Esophagus (tissue), 2 donors: ENCODE measurements at regions not wholly inside any gene's neighbourhood (a gene's known extent, or its start where the extent isn't known, plus 50 kb on each side); places are given as distances from the start of the nearest gene placed in this dataset.

Source experiments
- H3K27ac ChIP-seq, 2 donors: one replicate each; pipeline ENCODE4 v1.5.1; 2013; ENCODE audit warnings: low read depth in 2 of 2, mild to moderate bottlenecking in 2 of 2, inconsistent platforms in 1 of 2, low read length in 1 of 2, moderate library complexity in 1 of 2
- H3K27me3 ChIP-seq, 2 donors: one replicate each; pipeline ENCODE4 v1.6.1; 2013; ENCODE audit warnings: low read length in 2 of 2, control low read depth in 1 of 2, mild to moderate bottlenecking in 1 of 2; ENCODE audit not compliant: insufficient read depth in 2 of 2, control insufficient read depth in 1 of 2
- H3K36me3 ChIP-seq, 2 donors: one replicate each; pipeline ENCODE4 v1.6.1; 2013; ENCODE audit warnings: low read length in 1 of 2; ENCODE audit not compliant: control insufficient read depth in 2 of 2, insufficient read depth in 2 of 2
- H3K4me1 ChIP-seq, 2 donors: one replicate each; pipeline ENCODE4 v1.6.1; 2013; ENCODE audit warnings: low read length in 1 of 2; ENCODE audit not compliant: control insufficient read depth in 2 of 2, insufficient read depth in 2 of 2
- H3K4me3 ChIP-seq, 2 donors: one replicate each; pipeline ENCODE4 v1.5.1; 2013; ENCODE audit warnings: low read length in 2 of 2, mild to moderate bottlenecking in 2 of 2, low read depth in 1 of 2, moderate library complexity in 1 of 2
- H3K9me3 ChIP-seq, 2 donors: one replicate each; pipeline ENCODE4 v1.6.1; 2013; ENCODE audit warnings: mild to moderate bottlenecking in 2 of 2, low read depth in 1 of 2, low read length in 1 of 2, moderate library complexity in 1 of 2; ENCODE audit not compliant: control insufficient read depth in 2 of 2, insufficient read depth in 1 of 2
- WGBS, 2 donors: extraction: QIAGEN DNeasy Blood & Tissue Kit; methylation state at CpG; one replicate each; pipeline ENCODE4 v1.1.7; 2013; 5-methylcytosine and 5-hydroxymethylcytosine counted together
- donor health status: healthy with polysubstance abuse.
- donor health status: Bipolar disorder and iron deficiency.

DNA sequence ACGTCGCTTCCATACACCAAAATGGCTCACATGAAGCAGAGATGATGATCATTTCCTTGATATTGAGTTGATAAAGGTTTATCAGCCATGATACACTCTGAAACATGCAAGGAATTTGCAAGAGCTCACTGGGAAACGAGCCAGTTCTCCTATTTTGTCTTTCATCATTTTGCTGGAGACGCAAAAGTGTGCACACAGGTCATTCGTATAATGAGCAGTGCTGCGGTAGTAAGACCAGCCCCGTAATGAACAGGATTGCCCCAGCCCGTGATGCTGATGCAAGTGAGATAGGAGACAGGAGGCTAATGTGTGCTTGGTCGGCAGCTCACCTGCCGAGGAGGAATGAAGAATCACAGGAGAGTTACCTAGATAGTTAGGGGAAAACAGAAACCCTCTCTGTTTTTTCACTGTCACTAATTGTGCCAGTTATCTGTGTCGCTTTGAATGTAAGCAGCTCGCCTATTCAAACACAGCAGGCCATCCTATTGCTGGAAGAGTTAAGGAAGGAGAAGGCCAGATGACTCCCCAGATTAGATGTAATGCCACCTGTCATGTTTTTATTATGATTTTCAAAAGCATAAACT lies 391.8 kb downstream of the SAMD5 start:
- no peaks in the 10 kb centered on the region for H3K4me1 ChIP-seq
- no peaks in the 10 kb centered on the region for H3K36me3 ChIP-seq
- no peaks in the 10 kb centered on the region for H3K9me3 ChIP-seq
- H3K27ac ChIP-seq: no peak overlapping the region
- WGBS, 2 donors: 83 to 89% methylated on average over 12 of the region's 12 CpGs
- no peaks in the 10 kb centered on the region for H3K27me3 ChIP-seq
- H3K4me3 ChIP-seq: no peak overlapping the region

GRCh38 chr6:147903321-147903720 lies 394.8 kb downstream of the SAMD5 start:
- 92 to 93% methylated on average over 4 of the region's 4 CpGs for WGBS, 2 donors
- no peaks in the 10 kb centered on the region for H3K4me1 ChIP-seq
- no peak overlapping the region for H3K27ac ChIP-seq
- no peaks in the 10 kb centered on the region for H3K9me3 ChIP-seq
- no peaks in the 10 kb centered on the region for H3K36me3 ChIP-seq
- H3K4me3 ChIP-seq: no peak overlapping the region
- no peaks in the 10 kb centered on the region for H3K27me3 ChIP-seq

DNA sequence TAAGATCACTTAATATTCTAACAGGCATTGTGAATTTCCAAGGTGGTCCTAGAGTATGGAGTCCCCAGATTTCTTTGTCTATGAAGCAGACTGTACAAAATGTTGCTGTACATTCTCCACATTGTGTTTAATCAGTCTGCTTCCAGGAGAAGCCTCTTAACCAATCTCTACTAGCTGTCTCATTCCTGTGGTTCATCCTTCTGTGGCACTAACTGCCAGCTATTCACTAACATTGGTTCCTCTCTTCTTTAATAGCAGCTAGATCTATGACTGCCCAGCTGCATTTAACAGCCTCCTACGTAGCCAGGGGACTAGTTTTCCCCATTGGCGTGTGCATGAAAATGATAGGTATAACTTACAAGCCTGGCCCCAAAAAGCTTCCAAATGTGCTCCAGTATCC lies 395.4 kb downstream of the SAMD5 start:
- WGBS, 2 donors: 95 to 96% methylated on average over 2 of the region's 2 CpGs
- H3K27ac ChIP-seq: no peak overlapping the region
- no peaks in the 10 kb centered on the region for H3K27me3 ChIP-seq
- H3K4me1 ChIP-seq: no peaks in the 10 kb centered on the region
- H3K9me3 ChIP-seq: no peaks in the 10 kb centered on the region
- H3K4me3 ChIP-seq: no peak overlapping the region
- no peaks in the 10 kb centered on the region for H3K36me3 ChIP-seq

- no peaks in the 10 kb centered on the region for H3K36me3 ChIP-seq
- 95 to 96% methylated on average over 4 of the region's 4 CpGs for WGBS, 2 donors
- no peaks in the 10 kb centered on the region for H3K4me1 ChIP-seq
- H3K4me3 ChIP-seq: no peak overlapping the region
- no peak overlapping the region for H3K27ac ChIP-seq
- H3K27me3 ChIP-seq: no peaks in the 10 kb centered on the region
- H3K9me3 ChIP-seq: no peaks in the 10 kb centered on the region
Observed at GRCh38 chr6:147904416-147904815, 395.9 kb downstream of the SAMD5 start.

DNA sequence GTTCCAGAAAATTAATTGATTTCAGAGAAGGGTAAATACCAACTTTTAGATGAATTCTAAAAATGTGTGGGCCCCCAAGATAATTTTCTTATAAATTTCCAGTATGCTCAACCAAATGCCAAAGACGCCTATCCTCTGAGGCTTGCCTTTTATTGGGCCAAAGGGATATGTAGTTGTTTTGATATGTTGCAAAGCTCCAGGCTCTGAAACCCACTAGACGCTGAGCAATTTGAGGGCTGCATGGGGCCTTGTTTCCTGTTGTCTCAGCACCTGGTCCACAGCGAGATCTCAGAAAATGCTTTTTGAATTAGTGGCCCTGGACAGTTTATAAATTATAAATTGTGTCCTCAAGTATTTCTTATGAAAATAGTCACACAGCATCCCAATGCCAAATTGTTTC lies 397.2 kb downstream of the SAMD5 start:
- Histone ChIP-seq H3K27ac (no peak overlapping the region), H3K9me3 (no peaks in the 10 kb centered on the region), H3K4me3 (no peak overlapping the region), H3K27me3 (no peaks in the 10 kb centered on the region), H3K4me1 (no peaks in the 10 kb centered on the region), H3K36me3 (no peaks in the 10 kb centered on the region)
- 92 to 93% methylated on average over 3 of the region's 3 CpGs for WGBS, 2 donors

DNA sequence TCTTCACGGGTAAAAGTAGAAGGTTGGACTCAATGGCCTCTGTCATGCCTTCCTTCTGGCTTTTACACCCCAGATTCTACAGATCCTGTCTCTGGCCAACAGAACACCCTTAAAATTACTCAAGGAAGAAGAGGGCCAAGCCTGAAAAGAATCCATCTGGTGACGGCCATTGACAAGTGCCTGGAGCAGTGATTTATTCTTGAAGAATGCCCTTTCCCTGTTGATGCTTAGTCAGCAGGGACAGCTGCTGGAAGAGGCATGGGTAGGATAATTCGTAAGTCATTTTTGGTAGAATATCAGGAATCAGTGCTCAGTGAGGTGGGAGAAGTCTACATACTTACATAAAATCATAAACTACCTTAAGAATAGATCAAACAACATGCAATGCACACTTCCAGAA lies 397.9 kb downstream of the SAMD5 start:
- Histone ChIP-seq H3K27me3 (no peaks in the 10 kb centered on the region), H3K27ac (no peak overlapping the region), H3K36me3 (no peaks in the 10 kb centered on the region), H3K9me3 (no peaks in the 10 kb centered on the region), H3K4me1 (no peaks in the 10 kb centered on the region), H3K4me3 (no peak overlapping the region)
- WGBS, 2 donors: 76 to 77% methylated on average over 3 of the region's 3 CpGs

GRCh38 chr6:147909640-147910039 lies 401.1 kb downstream of the SAMD5 start:
- WGBS, 2 donors: 88 to 91% methylated on average over 7 of the region's 7 CpGs
- Histone ChIP-seq H3K27ac (no peak overlapping the region), H3K9me3 (no peaks in the 10 kb centered on the region), H3K27me3 (no peaks in the 10 kb centered on the region), H3K4me3 (no peak overlapping the region), H3K4me1 (no peaks in the 10 kb centered on the region), H3K36me3 (no peaks in the 10 kb centered on the region)

DNA sequence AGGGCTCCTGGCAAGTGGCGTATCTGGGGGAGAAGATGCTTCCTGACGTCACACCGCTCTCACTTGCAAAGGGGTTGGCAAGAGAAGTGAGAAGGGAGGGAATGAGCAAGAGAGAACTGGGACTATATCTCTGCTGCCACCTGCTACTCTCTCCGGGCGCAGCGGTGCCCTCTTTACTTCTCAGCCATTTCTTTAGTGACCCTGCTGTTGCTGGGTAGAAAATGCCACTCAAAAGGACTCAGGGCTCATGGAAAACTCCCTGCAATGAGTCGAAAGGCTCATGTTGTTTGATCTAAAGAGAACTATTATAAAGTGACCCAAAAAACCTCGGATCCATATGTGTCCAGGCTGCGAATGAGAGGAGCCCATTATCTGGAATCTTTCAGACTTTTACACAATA lies 401.8 kb downstream of the SAMD5 start:
- 91% methylated on average over 9 of the region's 9 CpGs for WGBS, 2 donors
- Histone ChIP-seq H3K9me3 (no peaks in the 10 kb centered on the region), H3K27ac (no peak overlapping the region), H3K4me3 (no peak overlapping the region), H3K36me3 (no peaks in the 10 kb centered on the region), H3K4me1 (no peaks in the 10 kb centered on the region), H3K27me3 (no peaks in the 10 kb centered on the region)

GRCh38 chr6:147911057-147911456 lies 402.6 kb downstream of the SAMD5 start:
- 92 to 93% methylated on average over 3 of the region's 3 CpGs for WGBS, 2 donors
- Histone ChIP-seq H3K9me3 (no peaks in the 10 kb centered on the region), H3K27me3 (no peaks in the 10 kb centered on the region), H3K27ac (no peak overlapping the region), H3K36me3 (no peaks in the 10 kb centered on the region), H3K4me1 (no peaks in the 10 kb centered on the region), H3K4me3 (no peak overlapping the region)

GRCh38 chr6:147911686-147912085 lies 403.2 kb downstream of the SAMD5 start:
- Histone ChIP-seq H3K27me3 (no peaks in the 10 kb centered on the region), H3K4me1 (no peaks in the 10 kb centered on the region), H3K27ac (no peak overlapping the region), H3K4me3 (no peak overlapping the region), H3K36me3 (no peaks in the 10 kb centered on the region), H3K9me3 (no peaks in the 10 kb centered on the region)
- 83 to 88% methylated on average over 2 of the region's 2 CpGs for WGBS, 2 donors
